Epithelial cell of proximal tubule (primary cell): ENCODE measurements at regions not wholly inside any gene's neighbourhood (a gene's known extent, or its start where the extent isn't known, plus 50 kb on each side); places are given as distances from the start of the nearest gene placed in this dataset.
"Not testable (repeated sequence)": the region's sequence is repeated elsewhere in the genome, so short reads cannot be mapped to it uniquely, and the experiment has no call there.

Source experiments
- DNase-seq: peaks from one replicate; pipeline ENCODE4 v3.0.0-alpha.2; 2011; ENCODE audit warnings: low read depth
- H3K4me3 ChIP-seq: 2 replicates; pipeline ENCODE4 v1.5.1; 2011; ENCODE audit warnings: low read depth, mild to moderate bottlenecking, low read length
- TF ChIP-seq, protein P1 (sequence below): conservative IDR thresholded peaks from 2 replicates; pipeline ENCODE4 v1.5.1; 2012; ENCODE audit warnings: low read depth, mild to moderate bottlenecking, low read length

DNA sequence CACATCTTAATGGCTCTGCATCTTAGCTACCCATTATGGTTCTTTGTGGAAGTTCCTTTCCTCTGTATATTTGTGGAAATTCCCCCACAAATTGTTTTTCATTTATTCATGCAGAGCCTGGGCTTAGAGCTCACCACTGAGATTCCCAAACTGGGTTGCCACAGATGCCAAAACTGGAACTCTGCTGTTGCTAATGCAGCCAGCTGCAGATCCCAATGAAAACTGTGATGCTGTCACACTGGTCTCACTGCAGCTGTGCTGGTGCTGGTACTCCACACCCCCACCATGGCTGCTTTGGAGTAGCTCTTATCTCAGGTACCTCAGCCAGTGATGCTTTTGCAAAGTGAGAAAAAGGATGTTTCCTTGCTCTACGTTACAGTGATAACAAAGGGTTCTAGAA is 87.7 kb downstream of the DCK start:
- no peak for DNase-seq
- TF ChIP-seq, protein P1, sequence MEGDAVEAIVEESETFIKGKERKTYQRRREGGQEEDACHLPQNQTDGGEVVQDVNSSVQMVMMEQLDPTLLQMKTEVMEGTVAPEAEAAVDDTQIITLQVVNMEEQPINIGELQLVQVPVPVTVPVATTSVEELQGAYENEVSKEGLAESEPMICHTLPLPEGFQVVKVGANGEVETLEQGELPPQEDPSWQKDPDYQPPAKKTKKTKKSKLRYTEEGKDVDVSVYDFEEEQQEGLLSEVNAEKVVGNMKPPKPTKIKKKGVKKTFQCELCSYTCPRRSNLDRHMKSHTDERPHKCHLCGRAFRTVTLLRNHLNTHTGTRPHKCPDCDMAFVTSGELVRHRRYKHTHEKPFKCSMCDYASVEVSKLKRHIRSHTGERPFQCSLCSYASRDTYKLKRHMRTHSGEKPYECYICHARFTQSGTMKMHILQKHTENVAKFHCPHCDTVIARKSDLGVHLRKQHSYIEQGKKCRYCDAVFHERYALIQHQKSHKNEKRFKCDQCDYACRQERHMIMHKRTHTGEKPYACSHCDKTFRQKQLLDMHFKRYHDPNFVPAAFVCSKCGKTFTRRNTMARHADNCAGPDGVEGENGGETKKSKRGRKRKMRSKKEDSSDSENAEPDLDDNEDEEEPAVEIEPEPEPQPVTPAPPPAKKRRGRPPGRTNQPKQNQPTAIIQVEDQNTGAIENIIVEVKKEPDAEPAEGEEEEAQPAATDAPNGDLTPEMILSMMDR: no peak
- H3K4me3 ChIP-seq: no peak overlapping the region

- TF ChIP-seq, protein P1: no peak
- no peak overlapping the region for H3K4me3 ChIP-seq
- DNase-seq: no peak
Measured at GRCh38 chr4:71093745-71094144, 100.3 kb downstream of the DCK start.

- no peak overlapping the region for H3K4me3 ChIP-seq
- DNase-seq: no peak
- TF ChIP-seq, protein P1: no peak
Measured at GRCh38 chr4:71094201-71094600, 100.8 kb downstream of the DCK start.

DNA sequence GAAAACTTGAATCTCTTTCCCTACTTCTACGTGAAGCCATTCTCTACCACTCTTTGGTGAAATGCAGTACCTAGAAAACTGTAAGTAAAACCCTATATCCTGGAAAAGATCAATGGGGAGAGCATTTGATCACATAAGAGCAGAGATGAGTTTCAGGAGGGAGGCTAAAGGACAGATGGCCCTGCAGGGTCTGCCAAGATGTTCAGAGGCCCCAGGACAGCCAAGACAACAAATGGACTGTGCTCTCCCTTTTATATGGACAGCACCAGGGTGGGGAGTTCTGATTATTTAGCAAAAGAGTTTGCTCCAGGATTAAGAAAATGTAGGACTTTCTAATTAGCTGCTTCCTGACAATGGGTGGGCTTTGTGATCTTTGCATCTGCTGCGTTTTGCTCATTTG is 101.7 kb downstream of the DCK start:
- no peak overlapping the region for H3K4me3 ChIP-seq
- TF ChIP-seq, protein P1: no peak
- no peak for DNase-seq

- TF ChIP-seq, protein P1: no peak
- DNase-seq: no peak
- no peak overlapping the region for H3K4me3 ChIP-seq
Measured at GRCh38 chr4:71095545-71095944, 102.1 kb downstream of the DCK start.

- H3K4me3 ChIP-seq: no peak overlapping the region
- DNase-seq: no peak
- TF ChIP-seq, protein P1: no peak
Measured at GRCh38 chr4:71107726-71108125, 114.3 kb downstream of the DCK start.

- TF ChIP-seq, protein P1: no peak
- no peak overlapping the region for H3K4me3 ChIP-seq
- no peak for DNase-seq
Measured at GRCh38 chr4:71110499-71110898, 117.0 kb downstream of the DCK start.

GRCh38 chr4:71111133-71111532 is 117.7 kb downstream of the DCK start:
- not testable (repeated sequence) for DNase-seq

More at GRCh38 chr4:71111133-71111532, 117.7 kb downstream of the DCK start:
- not testable (repeated sequence) for H3K4me3 ChIP-seq
